ENCODE measurements at regions not wholly inside any gene's neighbourhood (a gene's known extent, or its start where the extent isn't known, plus 50 kb on each side); places are given as distances from the start of the nearest gene placed in this dataset.

DNA sequence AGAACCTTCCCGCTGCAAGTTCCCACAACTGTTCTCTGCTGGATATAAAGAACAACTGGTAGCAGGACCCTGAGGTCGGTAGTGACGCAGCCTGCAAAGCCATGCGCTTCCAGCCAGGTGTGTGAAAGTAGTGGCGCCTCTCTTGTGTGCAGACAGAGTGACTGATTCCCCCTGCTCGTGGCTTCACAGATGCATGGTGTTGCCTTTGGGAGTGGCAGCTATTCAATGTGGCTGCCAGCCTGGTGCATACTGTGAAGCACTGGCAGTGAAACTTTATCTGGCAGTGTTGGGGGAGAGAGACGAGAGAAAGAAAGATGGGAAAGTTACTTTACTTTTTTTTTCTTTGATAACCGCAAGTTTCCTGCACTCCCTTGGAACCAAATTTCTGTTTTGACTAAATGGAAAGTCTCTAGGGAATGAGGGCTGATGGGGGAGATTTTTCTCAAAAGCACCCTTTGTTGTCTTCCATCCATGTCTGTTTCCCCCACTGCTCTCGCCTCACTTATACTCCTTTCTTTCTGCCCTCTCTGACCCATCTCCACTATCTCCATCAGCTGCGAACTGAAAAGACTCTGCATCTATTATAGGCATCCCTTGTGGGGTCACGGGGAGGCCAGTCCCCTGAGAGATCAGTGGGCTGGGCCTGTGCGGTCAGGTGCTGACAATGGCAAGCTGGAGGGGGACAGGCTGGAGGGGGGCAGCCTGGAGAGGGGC is 90.0 kb upstream of the TNP1 start:
- DNase-seq, result no peak
- H3K4me3 ChIP-seq (ENCODE audit: insufficient read depth, low read depth, low read length, poor library complexity, severe bottlenecking), result no peak overlapping the region
- no peaks in the 10 kb centered on the region for H3K9me3 ChIP-seq (ENCODE audit: control insufficient read depth, low read length)
- H3K36me3 ChIP-seq (ENCODE audit: control insufficient read depth, insufficient read depth, low read length), result no peaks in the 10 kb centered on the region
- no peaks in the 10 kb centered on the region for H3K27me3 ChIP-seq (replicated peaks; ENCODE audit: control insufficient read depth, insufficient read depth, low read length, poor library complexity, severe bottlenecking)
- H3K4me1 ChIP-seq (ENCODE audit: control insufficient read depth, insufficient read depth, low read length, poor library complexity, severe bottlenecking), result no peaks in the 10 kb centered on the region
- no peak overlapping the region for H3K27ac ChIP-seq (ENCODE audit: insufficient read depth, low read length, poor library complexity, severe bottlenecking)

- DNase-seq, result no peak
- no peak overlapping the region for H3K27ac ChIP-seq (ENCODE audit: insufficient read depth, low read length, poor library complexity, severe bottlenecking)
- H3K4me3 ChIP-seq (ENCODE audit: insufficient read depth, low read depth, low read length, poor library complexity, severe bottlenecking), result no peak overlapping the region
- no peaks in the 10 kb centered on the region for H3K27me3 ChIP-seq (replicated peaks; ENCODE audit: control insufficient read depth, insufficient read depth, low read length, poor library complexity, severe bottlenecking)
- H3K36me3 ChIP-seq (ENCODE audit: control insufficient read depth, insufficient read depth, low read length), result no peaks in the 10 kb centered on the region
- H3K9me3 ChIP-seq (ENCODE audit: control insufficient read depth, low read length), result no peaks in the 10 kb centered on the region
- no peaks in the 10 kb centered on the region for H3K4me1 ChIP-seq (ENCODE audit: control insufficient read depth, insufficient read depth, low read length, poor library complexity, severe bottlenecking)
These were observed 87.2 kb upstream of the TNP1 start for GRCh38 chr2:216947055-216947454.

GRCh38 chr2:216944733-216945132 is 84.9 kb upstream of the TNP1 start:
- no peaks in the 10 kb centered on the region for H3K36me3 ChIP-seq (ENCODE audit: control insufficient read depth, insufficient read depth, low read length)
- no peaks in the 10 kb centered on the region for H3K4me1 ChIP-seq (ENCODE audit: control insufficient read depth, insufficient read depth, low read length, poor library complexity, severe bottlenecking)
- no peaks in the 10 kb centered on the region for H3K9me3 ChIP-seq (ENCODE audit: control insufficient read depth, low read length)
- H3K27me3 ChIP-seq (replicated peaks; ENCODE audit: control insufficient read depth, insufficient read depth, low read length, poor library complexity, severe bottlenecking), result no peaks in the 10 kb centered on the region
- H3K27ac ChIP-seq (ENCODE audit: insufficient read depth, low read length, poor library complexity, severe bottlenecking), result no peak overlapping the region
- H3K4me3 ChIP-seq (ENCODE audit: insufficient read depth, low read depth, low read length, poor library complexity, severe bottlenecking), result no peak overlapping the region
- no peak for DNase-seq

DNA sequence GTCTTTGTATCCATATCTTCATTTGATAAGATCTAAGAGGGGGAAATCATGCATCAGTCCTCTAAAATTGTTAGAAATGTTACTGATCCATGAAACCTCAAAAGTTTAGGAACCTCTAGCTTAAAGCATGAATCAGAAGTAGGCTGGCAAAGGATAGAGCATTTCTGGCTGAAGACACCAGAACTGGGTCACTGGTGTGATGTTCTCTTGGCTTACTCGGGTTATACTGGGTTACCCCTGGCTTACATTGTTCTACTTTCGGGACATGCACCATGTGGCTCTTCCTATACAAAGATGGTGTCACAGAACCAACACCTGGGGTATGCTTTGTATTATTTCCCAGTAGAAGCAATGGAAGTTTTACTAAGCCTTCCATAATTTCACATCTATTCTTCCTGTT is 83.2 kb upstream of the TNP1 start:
- no peak overlapping the region for H3K4me3 ChIP-seq (ENCODE audit: insufficient read depth, low read depth, low read length, poor library complexity, severe bottlenecking)
- no peaks in the 10 kb centered on the region for H3K36me3 ChIP-seq (ENCODE audit: control insufficient read depth, insufficient read depth, low read length)
- H3K9me3 ChIP-seq (ENCODE audit: control insufficient read depth, low read length), result no peaks in the 10 kb centered on the region
- DNase-seq, result no peak
- H3K4me1 ChIP-seq (ENCODE audit: control insufficient read depth, insufficient read depth, low read length, poor library complexity, severe bottlenecking), result no peaks in the 10 kb centered on the region
- H3K27ac ChIP-seq (ENCODE audit: insufficient read depth, low read length, poor library complexity, severe bottlenecking), result no peak overlapping the region
- H3K27me3 ChIP-seq (replicated peaks; ENCODE audit: control insufficient read depth, insufficient read depth, low read length, poor library complexity, severe bottlenecking), result no peaks in the 10 kb centered on the region

- no peak overlapping the region for H3K4me3 ChIP-seq (ENCODE audit: insufficient read depth, low read depth, low read length, poor library complexity, severe bottlenecking)
- DNase-seq, result no peak
These were observed 82.6 kb upstream of the TNP1 start for GRCh38 chr2:216942465-216942864.

GRCh38 chr2:216942016-216942415 is 82.2 kb upstream of the TNP1 start:
- DNase-seq, result no peak
- Histone ChIP-seq H3K4me3 (ENCODE audit: insufficient read depth, low read depth, low read length, poor library complexity, severe bottlenecking) (no peak overlapping the region), H3K9me3 (ENCODE audit: control insufficient read depth, low read length) (no peaks in the 10 kb centered on the region), H3K4me1 (ENCODE audit: control insufficient read depth, insufficient read depth, low read length, poor library complexity, severe bottlenecking) (no peaks in the 10 kb centered on the region), H3K27me3 (replicated peaks; ENCODE audit: control insufficient read depth, insufficient read depth, low read length, poor library complexity, severe bottlenecking) (no peaks in the 10 kb centered on the region), H3K27ac (ENCODE audit: insufficient read depth, low read length, poor library complexity, severe bottlenecking) (no peak overlapping the region), H3K36me3 (ENCODE audit: control insufficient read depth, insufficient read depth, low read length) (no peaks in the 10 kb centered on the region)

More at GRCh38 chr2:216942465-216942864, 82.6 kb upstream of the TNP1 start:
- Histone ChIP-seq H3K36me3 (ENCODE audit: control insufficient read depth, insufficient read depth, low read length) (no peaks in the 10 kb centered on the region), H3K27me3 (replicated peaks; ENCODE audit: control insufficient read depth, insufficient read depth, low read length, poor library complexity, severe bottlenecking) (no peaks in the 10 kb centered on the region), H3K27ac (ENCODE audit: insufficient read depth, low read length, poor library complexity, severe bottlenecking) (no peak overlapping the region), H3K4me1 (ENCODE audit: control insufficient read depth, insufficient read depth, low read length, poor library complexity, severe bottlenecking) (no peaks in the 10 kb centered on the region), H3K9me3 (ENCODE audit: control insufficient read depth, low read length) (no peaks in the 10 kb centered on the region)

DNA sequence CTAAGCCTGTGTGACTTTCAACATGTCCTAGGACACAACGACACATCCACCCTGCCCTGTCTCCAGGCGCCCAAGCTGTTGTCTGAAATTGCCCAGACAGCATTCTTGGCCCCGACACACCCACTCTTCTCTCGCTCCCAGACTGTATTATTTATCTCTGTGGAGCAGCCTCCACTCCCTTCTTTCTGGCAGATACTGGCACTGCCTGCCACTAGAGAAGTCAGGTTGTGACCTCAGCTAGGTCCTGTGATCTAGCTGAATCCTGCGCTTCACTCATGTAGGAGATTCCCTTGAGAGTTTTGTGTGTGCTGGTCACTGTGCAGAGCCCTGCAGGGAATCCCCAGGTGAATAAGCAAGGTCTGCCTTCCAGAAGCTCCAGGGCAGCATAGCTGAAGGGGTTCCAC is 77.1 kb upstream of the TNP1 start:
- Histone ChIP-seq H3K4me1 (ENCODE audit: control insufficient read depth, insufficient read depth, low read length, poor library complexity, severe bottlenecking) (no peaks in the 10 kb centered on the region), H3K27ac (ENCODE audit: insufficient read depth, low read length, poor library complexity, severe bottlenecking) (no peak overlapping the region), H3K9me3 (ENCODE audit: control insufficient read depth, low read length) (no peaks in the 10 kb centered on the region), H3K27me3 (replicated peaks; ENCODE audit: control insufficient read depth, insufficient read depth, low read length, poor library complexity, severe bottlenecking) (no peaks in the 10 kb centered on the region), H3K4me3 (ENCODE audit: insufficient read depth, low read depth, low read length, poor library complexity, severe bottlenecking) (no peak overlapping the region), H3K36me3 (ENCODE audit: control insufficient read depth, insufficient read depth, low read length) (no peaks in the 10 kb centered on the region)
- no peak for DNase-seq

GRCh38 chr2:216934623-216935022 is 74.8 kb upstream of the TNP1 start:
- Histone ChIP-seq H3K4me3 (ENCODE audit: insufficient read depth, low read depth, low read length, poor library complexity, severe bottlenecking) (no peak overlapping the region), H3K27ac (ENCODE audit: insufficient read depth, low read length, poor library complexity, severe bottlenecking) (no peak overlapping the region), H3K9me3 (ENCODE audit: control insufficient read depth, low read length) (no peaks in the 10 kb centered on the region), H3K27me3 (replicated peaks; ENCODE audit: control insufficient read depth, insufficient read depth, low read length, poor library complexity, severe bottlenecking) (no peaks in the 10 kb centered on the region), H3K36me3 (ENCODE audit: control insufficient read depth, insufficient read depth, low read length) (no peaks in the 10 kb centered on the region), H3K4me1 (ENCODE audit: control insufficient read depth, insufficient read depth, low read length, poor library complexity, severe bottlenecking) (no peaks in the 10 kb centered on the region)
- no peak for DNase-seq

GRCh38 chr2:216934151-216934550 is 74.3 kb upstream of the TNP1 start:
- no peaks in the 10 kb centered on the region for H3K27me3 ChIP-seq (replicated peaks; ENCODE audit: control insufficient read depth, insufficient read depth, low read length, poor library complexity, severe bottlenecking)
- no peaks in the 10 kb centered on the region for H3K4me1 ChIP-seq (ENCODE audit: control insufficient read depth, insufficient read depth, low read length, poor library complexity, severe bottlenecking)
- no peak overlapping the region for H3K4me3 ChIP-seq (ENCODE audit: insufficient read depth, low read depth, low read length, poor library complexity, severe bottlenecking)
- no peaks in the 10 kb centered on the region for H3K36me3 ChIP-seq (ENCODE audit: control insufficient read depth, insufficient read depth, low read length)
- H3K27ac ChIP-seq (ENCODE audit: insufficient read depth, low read length, poor library complexity, severe bottlenecking), result no peak overlapping the region
- no peaks in the 10 kb centered on the region for H3K9me3 ChIP-seq (ENCODE audit: control insufficient read depth, low read length)
- no peak for DNase-seq

DNA sequence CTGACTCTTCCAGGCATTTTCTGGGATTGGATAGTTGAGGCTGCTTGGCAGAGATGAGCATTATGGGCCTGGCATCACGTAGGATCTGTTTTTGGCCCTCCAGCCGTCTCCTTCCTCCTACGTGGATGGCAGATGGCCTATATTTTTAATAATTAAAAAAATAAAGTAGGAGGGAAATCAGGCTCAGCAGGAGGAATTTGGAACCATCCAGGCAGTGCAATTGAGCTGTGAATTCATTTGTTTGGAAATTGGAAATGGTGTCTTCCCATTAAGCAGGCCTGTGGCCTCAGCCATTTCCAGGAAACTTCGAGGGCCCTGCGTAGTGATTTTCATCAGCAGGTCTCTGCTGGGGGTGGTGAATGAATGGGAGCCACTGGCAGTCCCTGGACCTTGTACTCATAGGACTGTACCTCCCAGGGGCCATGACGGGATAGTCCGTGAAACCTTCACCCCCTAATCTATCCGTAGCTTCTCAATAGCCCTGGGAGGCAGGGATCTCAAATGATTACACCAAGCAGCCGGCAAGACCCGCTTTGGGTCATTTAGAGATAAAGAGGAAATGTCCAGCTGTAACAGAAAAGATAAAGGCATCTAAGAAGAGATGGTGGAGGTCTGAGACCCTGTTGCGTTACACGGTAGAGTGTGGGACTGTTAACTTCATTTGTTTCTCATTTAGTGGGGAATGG is 73.1 kb upstream of the TNP1 start:
- Histone ChIP-seq H3K27ac (ENCODE audit: insufficient read depth, low read length, poor library complexity, severe bottlenecking) (no peak overlapping the region), H3K9me3 (ENCODE audit: control insufficient read depth, low read length) (no peaks in the 10 kb centered on the region), H3K27me3 (replicated peaks; ENCODE audit: control insufficient read depth, insufficient read depth, low read length, poor library complexity, severe bottlenecking) (no peaks in the 10 kb centered on the region), H3K4me1 (ENCODE audit: control insufficient read depth, insufficient read depth, low read length, poor library complexity, severe bottlenecking) (no peaks in the 10 kb centered on the region), H3K36me3 (ENCODE audit: control insufficient read depth, insufficient read depth, low read length) (no peaks in the 10 kb centered on the region), H3K4me3 (ENCODE audit: insufficient read depth, low read depth, low read length, poor library complexity, severe bottlenecking) (no peak overlapping the region)
- no peak for DNase-seq
